ENCODE measurements at regions not wholly inside any gene's neighbourhood (a gene's known extent, or its start where the extent isn't known, plus 50 kb on each side); places are given as distances from the start of the nearest gene placed in this dataset.

DNA sequence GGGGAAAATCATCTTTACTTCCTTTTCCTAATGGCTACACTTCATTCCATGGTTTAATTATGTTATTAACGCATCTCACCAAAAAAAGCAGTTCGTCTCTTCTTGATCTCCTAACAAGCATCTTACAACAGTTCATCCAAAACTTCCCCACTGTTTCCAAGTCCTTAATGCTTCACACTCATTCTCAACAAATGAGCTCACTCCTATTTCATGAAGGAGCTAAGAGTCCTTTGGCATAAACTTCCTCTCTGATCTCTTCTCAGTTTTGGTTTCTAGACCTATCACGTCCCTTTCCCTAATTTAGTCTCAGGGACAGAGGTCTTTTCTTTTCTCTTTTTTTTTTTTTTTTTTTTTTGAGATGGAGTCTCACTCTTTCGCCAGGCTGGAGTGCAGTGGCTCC lies 205.9 kb upstream of the SLC39A10 start:
- H3K9me3 Mint-ChIP-seq = no peaks in the 10 kb centered on the region
- DNase-seq (ENCODE audit: low spot score) = no peak
- no peaks in the 10 kb centered on the region for H3K27me3 Mint-ChIP-seq (ENCODE audit: low read depth)
- ATAC-seq = no peak
- H3K36me3 Mint-ChIP-seq = no peaks in the 10 kb centered on the region
- TF ChIP-seq RELA (CRISPR knock-in tag; IDR thresholded peaks at IDR 0.05; ENCODE audit: borderline replicate concordance) (no peak), ZNF423 (CRISPR knock-in tag; IDR thresholded peaks at IDR 0.05) (no peak), ZNF416 (CRISPR knock-in tag; IDR thresholded peaks at IDR 0.05) (no peak), GTF2I (CRISPR knock-in tag; conservative IDR thresholded peaks at IDR 0.05) (no peak), ZNF232 (CRISPR knock-in tag; IDR thresholded peaks at IDR 0.05) (no peak), PREB (CRISPR knock-in tag; IDR thresholded peaks at IDR 0.05; ENCODE audit: borderline replicate concordance) (no peak), JAZF1 (CRISPR knock-in tag; IDR thresholded peaks at IDR 0.05) (no peak), USF2 (CRISPR knock-in tag; IDR thresholded peaks at IDR 0.05) (no peak), ATF1 (CRISPR knock-in tag; IDR thresholded peaks at IDR 0.05) (no peak), CREB1 (CRISPR knock-in tag; IDR thresholded peaks at IDR 0.05) (no peak), TEAD4 (CRISPR knock-in tag; IDR thresholded peaks at IDR 0.05) (no peak), FOXP4 (CRISPR knock-in tag; IDR thresholded peaks at IDR 0.05) (no peak), ZMAT4 (CRISPR knock-in tag; IDR thresholded peaks at IDR 0.05) (no peak), IRF2 (CRISPR knock-in tag; IDR thresholded peaks at IDR 0.05; ENCODE audit: borderline replicate concordance, low read depth) (no peak), PRRX2 (CRISPR knock-in tag; IDR thresholded peaks at IDR 0.05) (no peak), SMAD4 (CRISPR knock-in tag; IDR thresholded peaks at IDR 0.05) (no peak), ZBTB43 (CRISPR knock-in tag; IDR thresholded peaks at IDR 0.05) (no peak)
- TF ChIP-seq, protein P1, sequence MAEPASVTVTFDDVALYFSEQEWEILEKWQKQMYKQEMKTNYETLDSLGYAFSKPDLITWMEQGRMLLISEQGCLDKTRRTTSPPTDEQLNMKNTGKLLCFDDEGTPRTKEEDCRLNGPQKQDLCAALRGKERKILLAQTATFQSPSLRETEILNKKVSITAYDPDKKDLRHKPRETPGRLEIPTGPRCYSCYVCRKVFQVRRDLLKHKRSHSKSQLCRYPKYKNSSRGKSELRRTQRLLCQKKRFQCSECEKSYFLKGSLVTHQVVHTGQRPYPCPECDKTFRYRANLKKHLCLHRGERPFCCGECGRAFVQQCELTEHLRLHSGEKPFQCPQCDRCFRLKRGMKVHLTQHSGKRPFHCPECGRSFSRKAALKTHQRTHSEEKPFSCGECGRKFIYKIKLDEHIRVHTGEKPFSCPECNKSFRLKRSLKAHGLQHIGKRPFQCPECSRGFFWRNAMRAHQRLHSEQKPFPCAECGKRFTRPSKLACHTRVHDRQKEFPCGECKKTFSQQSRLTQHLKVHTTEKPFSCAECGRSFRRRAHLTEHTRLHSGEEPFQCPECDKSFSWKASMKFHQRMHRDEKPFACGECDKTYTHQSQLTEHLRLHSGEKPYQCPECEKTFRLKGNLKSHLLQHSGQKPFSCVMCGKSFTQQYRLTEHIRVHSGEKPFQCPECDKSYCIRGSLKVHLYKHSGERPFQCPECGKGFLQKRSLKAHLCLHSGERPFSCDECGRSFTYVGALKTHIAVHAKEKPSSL (CRISPR knock-in tag; conservative IDR thresholded peaks at IDR 0.05) = no peak
- TF ChIP-seq, protein P2, sequence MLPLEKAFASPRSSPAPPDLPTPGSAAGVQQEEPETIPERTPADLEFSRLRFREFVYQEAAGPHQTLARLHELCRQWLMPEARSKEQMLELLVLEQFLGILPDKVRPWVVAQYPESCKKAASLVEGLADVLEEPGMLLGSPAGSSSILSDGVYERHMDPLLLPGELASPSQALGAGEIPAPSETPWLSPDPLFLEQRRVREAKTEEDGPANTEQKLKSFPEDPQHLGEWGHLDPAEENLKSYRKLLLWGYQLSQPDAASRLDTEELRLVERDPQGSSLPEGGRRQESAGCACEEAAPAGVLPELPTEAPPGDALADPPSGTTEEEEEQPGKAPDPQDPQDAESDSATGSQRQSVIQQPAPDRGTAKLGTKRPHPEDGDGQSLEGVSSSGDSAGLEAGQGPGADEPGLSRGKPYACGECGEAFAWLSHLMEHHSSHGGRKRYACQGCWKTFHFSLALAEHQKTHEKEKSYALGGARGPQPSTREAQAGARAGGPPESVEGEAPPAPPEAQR (CRISPR knock-in tag; IDR thresholded peaks at IDR 0.05) = no peak
- TF ChIP-seq, protein P3, sequence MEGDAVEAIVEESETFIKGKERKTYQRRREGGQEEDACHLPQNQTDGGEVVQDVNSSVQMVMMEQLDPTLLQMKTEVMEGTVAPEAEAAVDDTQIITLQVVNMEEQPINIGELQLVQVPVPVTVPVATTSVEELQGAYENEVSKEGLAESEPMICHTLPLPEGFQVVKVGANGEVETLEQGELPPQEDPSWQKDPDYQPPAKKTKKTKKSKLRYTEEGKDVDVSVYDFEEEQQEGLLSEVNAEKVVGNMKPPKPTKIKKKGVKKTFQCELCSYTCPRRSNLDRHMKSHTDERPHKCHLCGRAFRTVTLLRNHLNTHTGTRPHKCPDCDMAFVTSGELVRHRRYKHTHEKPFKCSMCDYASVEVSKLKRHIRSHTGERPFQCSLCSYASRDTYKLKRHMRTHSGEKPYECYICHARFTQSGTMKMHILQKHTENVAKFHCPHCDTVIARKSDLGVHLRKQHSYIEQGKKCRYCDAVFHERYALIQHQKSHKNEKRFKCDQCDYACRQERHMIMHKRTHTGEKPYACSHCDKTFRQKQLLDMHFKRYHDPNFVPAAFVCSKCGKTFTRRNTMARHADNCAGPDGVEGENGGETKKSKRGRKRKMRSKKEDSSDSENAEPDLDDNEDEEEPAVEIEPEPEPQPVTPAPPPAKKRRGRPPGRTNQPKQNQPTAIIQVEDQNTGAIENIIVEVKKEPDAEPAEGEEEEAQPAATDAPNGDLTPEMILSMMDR (IDR thresholded peaks at IDR 0.05) = no peak
- H3K27ac Mint-ChIP-seq = no peak overlapping the region
- ChIA-PET CTCF (interaction anchor here (0.7 to 1.5 kb wide), 4 partner anchors 47 to 221 kb away, joined by 3 to 5 read pairs (median 4); no protein-coding TSS in a partner anchor), POLR2A (interaction anchor here (0.7 kb wide), 1 partner anchor 1876 kb away, joined by 4 read pairs; no protein-coding TSS in a partner anchor)
- H3K4me3 Mint-ChIP-seq = no peak overlapping the region
- no peaks in the 10 kb centered on the region for H3K4me1 Mint-ChIP-seq

Data from WTC11 (cell line).